HL-60 (cell line): ENCODE measurements at regions not wholly inside any gene's neighbourhood (a gene's known extent, or its start where the extent isn't known, plus 50 kb on each side); places are given as distances from the start of the nearest gene placed in this dataset.

Experiments used
- GABPA ChIP-seq: IDR thresholded peaks from 2 replicates; pipeline ENCODE4 v1.6.1; 2012; ENCODE audit warnings: low read depth
- POLR2AphosphoS5 ChIP-seq: IDR thresholded peaks from 2 replicates; pipeline ENCODE4 v1.6.1; 2012; ENCODE audit warnings: low read depth
- TF ChIP-seq, protein P1 (sequence below): IDR thresholded peaks from one replicate; pipeline ENCODE4 v1.5.1; 2011; ENCODE audit warnings: low read length, control low read depth, inconsistent platforms; ENCODE audit not compliant: insufficient read depth
- TF ChIP-seq, protein P2 (sequence below): IDR thresholded peaks from 2 replicates; pipeline ENCODE4 v1.6.1; 2012; ENCODE audit warnings: low read depth; ENCODE audit not compliant: insufficient replicate concordance

DNA sequence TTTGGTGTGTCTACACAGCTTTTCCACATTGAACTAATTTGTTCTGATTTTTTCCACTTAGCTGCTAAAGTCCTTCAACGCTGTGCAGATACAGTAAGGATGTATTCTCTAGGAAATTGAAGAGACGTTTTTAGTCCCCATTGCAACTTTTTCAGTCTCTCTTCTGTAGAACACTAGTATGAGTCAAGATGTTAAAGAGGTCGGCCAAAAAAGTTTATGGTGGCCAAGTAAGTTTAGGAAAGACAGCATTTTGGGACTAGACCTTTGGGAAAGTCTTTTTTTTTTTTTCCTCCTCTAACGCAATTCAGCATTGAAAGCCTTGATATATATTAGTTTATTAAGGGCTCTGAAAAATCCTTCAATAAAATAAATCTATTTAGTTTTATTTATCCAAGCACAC, 243.5 kb upstream of the FBXL7 start:
- TF ChIP-seq, protein P1, sequence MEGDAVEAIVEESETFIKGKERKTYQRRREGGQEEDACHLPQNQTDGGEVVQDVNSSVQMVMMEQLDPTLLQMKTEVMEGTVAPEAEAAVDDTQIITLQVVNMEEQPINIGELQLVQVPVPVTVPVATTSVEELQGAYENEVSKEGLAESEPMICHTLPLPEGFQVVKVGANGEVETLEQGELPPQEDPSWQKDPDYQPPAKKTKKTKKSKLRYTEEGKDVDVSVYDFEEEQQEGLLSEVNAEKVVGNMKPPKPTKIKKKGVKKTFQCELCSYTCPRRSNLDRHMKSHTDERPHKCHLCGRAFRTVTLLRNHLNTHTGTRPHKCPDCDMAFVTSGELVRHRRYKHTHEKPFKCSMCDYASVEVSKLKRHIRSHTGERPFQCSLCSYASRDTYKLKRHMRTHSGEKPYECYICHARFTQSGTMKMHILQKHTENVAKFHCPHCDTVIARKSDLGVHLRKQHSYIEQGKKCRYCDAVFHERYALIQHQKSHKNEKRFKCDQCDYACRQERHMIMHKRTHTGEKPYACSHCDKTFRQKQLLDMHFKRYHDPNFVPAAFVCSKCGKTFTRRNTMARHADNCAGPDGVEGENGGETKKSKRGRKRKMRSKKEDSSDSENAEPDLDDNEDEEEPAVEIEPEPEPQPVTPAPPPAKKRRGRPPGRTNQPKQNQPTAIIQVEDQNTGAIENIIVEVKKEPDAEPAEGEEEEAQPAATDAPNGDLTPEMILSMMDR, result no peak
- TF ChIP-seq POLR2AphosphoS5 (no peak), GABPA (no peak)
- TF ChIP-seq, protein P2, sequence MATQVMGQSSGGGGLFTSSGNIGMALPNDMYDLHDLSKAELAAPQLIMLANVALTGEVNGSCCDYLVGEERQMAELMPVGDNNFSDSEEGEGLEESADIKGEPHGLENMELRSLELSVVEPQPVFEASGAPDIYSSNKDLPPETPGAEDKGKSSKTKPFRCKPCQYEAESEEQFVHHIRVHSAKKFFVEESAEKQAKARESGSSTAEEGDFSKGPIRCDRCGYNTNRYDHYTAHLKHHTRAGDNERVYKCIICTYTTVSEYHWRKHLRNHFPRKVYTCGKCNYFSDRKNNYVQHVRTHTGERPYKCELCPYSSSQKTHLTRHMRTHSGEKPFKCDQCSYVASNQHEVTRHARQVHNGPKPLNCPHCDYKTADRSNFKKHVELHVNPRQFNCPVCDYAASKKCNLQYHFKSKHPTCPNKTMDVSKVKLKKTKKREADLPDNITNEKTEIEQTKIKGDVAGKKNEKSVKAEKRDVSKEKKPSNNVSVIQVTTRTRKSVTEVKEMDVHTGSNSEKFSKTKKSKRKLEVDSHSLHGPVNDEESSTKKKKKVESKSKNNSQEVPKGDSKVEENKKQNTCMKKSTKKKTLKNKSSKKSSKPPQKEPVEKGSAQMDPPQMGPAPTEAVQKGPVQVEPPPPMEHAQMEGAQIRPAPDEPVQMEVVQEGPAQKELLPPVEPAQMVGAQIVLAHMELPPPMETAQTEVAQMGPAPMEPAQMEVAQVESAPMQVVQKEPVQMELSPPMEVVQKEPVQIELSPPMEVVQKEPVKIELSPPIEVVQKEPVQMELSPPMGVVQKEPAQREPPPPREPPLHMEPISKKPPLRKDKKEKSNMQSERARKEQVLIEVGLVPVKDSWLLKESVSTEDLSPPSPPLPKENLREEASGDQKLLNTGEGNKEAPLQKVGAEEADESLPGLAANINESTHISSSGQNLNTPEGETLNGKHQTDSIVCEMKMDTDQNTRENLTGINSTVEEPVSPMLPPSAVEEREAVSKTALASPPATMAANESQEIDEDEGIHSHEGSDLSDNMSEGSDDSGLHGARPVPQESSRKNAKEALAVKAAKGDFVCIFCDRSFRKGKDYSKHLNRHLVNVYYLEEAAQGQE, result no peak
